K562 (cell line): ENCODE measurements at regions not wholly inside any gene's neighbourhood (a gene's known extent, or its start where the extent isn't known, plus 50 kb on each side); places are given as distances from the start of the nearest gene placed in this dataset.

Experiments used
- BCL6 ChIP-seq: fragments of 250-450 bp; sonication (Bioruptor Pico); IDR thresholded peaks from 2 replicates; pipeline ENCODE4 v1.4.0; 2020
- ETS1 ChIP-seq: conservative IDR thresholded peaks from 2 replicates; pipeline ENCODE4 v1.6.1; 2011; ENCODE audit warnings: low read depth, mild to moderate bottlenecking, low read length; ENCODE audit not compliant: control insufficient read depth
- HMG20B ChIP-seq: fragments of 250-450 bp; sonication (Bioruptor Pico); IDR thresholded peaks from 2 replicates; pipeline ENCODE4 v1.5.0; 2021; ENCODE audit warnings: mild to moderate bottlenecking
- KAT8 ChIP-seq: fragments of 450-650 bp; IDR thresholded peaks from 2 replicates; pipeline ENCODE4 v1.6.1; 2016; ENCODE audit warnings: low read depth, mild to moderate bottlenecking
- KLF10 ChIP-seq: fragments of 250-450 bp; sonication (Bioruptor Pico); IDR thresholded peaks from 2 replicates; pipeline ENCODE4 v1.6.1; 2021; ENCODE audit warnings: matching md5 sums
- MEF2D ChIP-seq: conservative IDR thresholded peaks from 2 replicates; pipeline ENCODE4 v1.6.1; 2016; ENCODE audit warnings: low read depth, missing genetic modification characterization, missing compliant biosample characterization
- MEIS2 ChIP-seq: fragments of 450-650 bp; IDR thresholded peaks from 2 replicates; pipeline ENCODE4 v1.6.1; 2014; ENCODE audit warnings: mild to moderate bottlenecking; ENCODE audit not compliant: partially characterized antibody
- PBX2 ChIP-seq, 2 experiments: IDR thresholded peaks in 1 of 2; conservative IDR thresholded peaks in 1 of 2; 2 replicates each; pipeline ENCODE4 v1.6.1; 2016; ENCODE audit warnings: low read depth in 2 of 2, mild to moderate bottlenecking in 1 of 2, missing compliant biosample characterization in 1 of 2, missing genetic modification characterization in 1 of 2, moderate library complexity in 1 of 2
- RNF2 ChIP-seq: sonication (generic); IDR thresholded peaks from 2 replicates; pipeline ENCODE4 v1.6.1; 2016
- TEAD4 ChIP-seq, 2 experiments: sonication (generic) in 1 of 2; formaldehyde crosslinking in 1 of 2; IDR thresholded peaks; 2 replicates each; pipeline versions ENCODE4 v1.6.1 to v1.8.0; 2012 to 2022; ENCODE audit warnings: borderline replicate concordance in 1 of 2, inconsistent platforms in 1 of 2, low read length in 1 of 2, mild to moderate bottlenecking in 1 of 2, missing genetic modification reagents in 1 of 2
- ZNF717 ChIP-seq: fragments of 250-450 bp; sonication (Bioruptor Pico); IDR thresholded peaks from 2 replicates; pipeline ENCODE4 v1.5.0; 2021
- TF ChIP-seq, protein P1 (sequence below): fragments of 450-650 bp; IDR thresholded peaks from one replicate; pipeline ENCODE4 v1.6.1; 2018; ENCODE audit warnings: mild to moderate bottlenecking, moderate library complexity; ENCODE audit not compliant: partially characterized antibody
- TF ChIP-seq, protein P2 (sequence below), 2 experiments: fragments of 450-650 bp; IDR thresholded peaks; 2 replicates each; pipeline ENCODE4 v1.6.1; 2018; ENCODE audit warnings: mild to moderate bottlenecking in 2 of 2, low read depth in 1 of 2; ENCODE audit not compliant: partially characterized antibody in 2 of 2
- TF ChIP-seq, protein P3 (sequence below): fragments of 250-450 bp; sonication (Bioruptor Pico); IDR thresholded peaks from 2 replicates; pipeline ENCODE4 v1.5.0; 2021; ENCODE audit warnings: mild to moderate bottlenecking, moderate library complexity

GRCh38 chrX:15947648-15948317, 93.2 kb upstream of the AP1S2 start (continued):
- TF ChIP-seq, protein P1, sequence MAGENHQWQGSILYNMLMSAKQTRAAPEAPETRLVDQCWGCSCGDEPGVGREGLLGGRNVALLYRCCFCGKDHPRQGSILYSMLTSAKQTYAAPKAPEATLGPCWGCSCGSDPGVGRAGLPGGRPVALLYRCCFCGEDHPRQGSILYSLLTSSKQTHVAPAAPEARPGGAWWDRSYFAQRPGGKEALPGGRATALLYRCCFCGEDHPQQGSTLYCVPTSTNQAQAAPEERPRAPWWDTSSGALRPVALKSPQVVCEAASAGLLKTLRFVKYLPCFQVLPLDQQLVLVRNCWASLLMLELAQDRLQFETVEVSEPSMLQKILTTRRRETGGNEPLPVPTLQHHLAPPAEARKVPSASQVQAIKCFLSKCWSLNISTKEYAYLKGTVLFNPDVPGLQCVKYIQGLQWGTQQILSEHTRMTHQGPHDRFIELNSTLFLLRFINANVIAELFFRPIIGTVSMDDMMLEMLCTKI = no peak
- TF ChIP-seq BCL6 = no peak
- peak; percentile 90 for TF ChIP-seq MEIS2
- no peak for TF ChIP-seq KAT8
- no peak for TF ChIP-seq ZNF717 (CRISPR knock-in tag)
- TF ChIP-seq PBX2 (CRISPR knock-in tag; IDR thresholded peaks at IDR 0.05; ENCODE audit: low read depth) = no peak
- peak; percentile 86 for TF ChIP-seq PBX2 (tag; conservative IDR thresholded peaks at IDR 0.05; ENCODE audit: low read depth)
- TF ChIP-seq, protein P2, sequence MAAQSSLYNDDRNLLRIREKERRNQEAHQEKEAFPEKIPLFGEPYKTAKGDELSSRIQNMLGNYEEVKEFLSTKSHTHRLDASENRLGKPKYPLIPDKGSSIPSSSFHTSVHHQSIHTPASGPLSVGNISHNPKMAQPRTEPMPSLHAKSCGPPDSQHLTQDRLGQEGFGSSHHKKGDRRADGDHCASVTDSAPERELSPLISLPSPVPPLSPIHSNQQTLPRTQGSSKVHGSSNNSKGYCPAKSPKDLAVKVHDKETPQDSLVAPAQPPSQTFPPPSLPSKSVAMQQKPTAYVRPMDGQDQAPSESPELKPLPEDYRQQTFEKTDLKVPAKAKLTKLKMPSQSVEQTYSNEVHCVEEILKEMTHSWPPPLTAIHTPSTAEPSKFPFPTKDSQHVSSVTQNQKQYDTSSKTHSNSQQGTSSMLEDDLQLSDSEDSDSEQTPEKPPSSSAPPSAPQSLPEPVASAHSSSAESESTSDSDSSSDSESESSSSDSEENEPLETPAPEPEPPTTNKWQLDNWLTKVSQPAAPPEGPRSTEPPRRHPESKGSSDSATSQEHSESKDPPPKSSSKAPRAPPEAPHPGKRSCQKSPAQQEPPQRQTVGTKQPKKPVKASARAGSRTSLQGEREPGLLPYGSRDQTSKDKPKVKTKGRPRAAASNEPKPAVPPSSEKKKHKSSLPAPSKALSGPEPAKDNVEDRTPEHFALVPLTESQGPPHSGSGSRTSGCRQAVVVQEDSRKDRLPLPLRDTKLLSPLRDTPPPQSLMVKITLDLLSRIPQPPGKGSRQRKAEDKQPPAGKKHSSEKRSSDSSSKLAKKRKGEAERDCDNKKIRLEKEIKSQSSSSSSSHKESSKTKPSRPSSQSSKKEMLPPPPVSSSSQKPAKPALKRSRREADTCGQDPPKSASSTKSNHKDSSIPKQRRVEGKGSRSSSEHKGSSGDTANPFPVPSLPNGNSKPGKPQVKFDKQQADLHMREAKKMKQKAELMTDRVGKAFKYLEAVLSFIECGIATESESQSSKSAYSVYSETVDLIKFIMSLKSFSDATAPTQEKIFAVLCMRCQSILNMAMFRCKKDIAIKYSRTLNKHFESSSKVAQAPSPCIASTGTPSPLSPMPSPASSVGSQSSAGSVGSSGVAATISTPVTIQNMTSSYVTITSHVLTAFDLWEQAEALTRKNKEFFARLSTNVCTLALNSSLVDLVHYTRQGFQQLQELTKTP (IDR thresholded peaks at IDR 0.05; ENCODE audit: low read depth in 1 of 2, partially characterized antibody in 2 of 2) = no peak
- peak; percentile 27; the same call in 1 of the 2 replicates for TF ChIP-seq RNF2
- no peak for TF ChIP-seq ETS1
- peak; percentile 64; the same call in 1 of the 2 replicates for TF ChIP-seq TEAD4 (IDR thresholded peaks at IDR 0.05; ENCODE audit: low read length)
- TF ChIP-seq TEAD4 (CRISPR knock-in tag; IDR thresholded peaks at IDR 0.05; ENCODE audit: borderline replicate concordance) = no peak
- 0 out of 2 replicates have a peak, but pooled peaks have one; percentile 56 for TF ChIP-seq MEF2D
- TF ChIP-seq, protein P3, sequence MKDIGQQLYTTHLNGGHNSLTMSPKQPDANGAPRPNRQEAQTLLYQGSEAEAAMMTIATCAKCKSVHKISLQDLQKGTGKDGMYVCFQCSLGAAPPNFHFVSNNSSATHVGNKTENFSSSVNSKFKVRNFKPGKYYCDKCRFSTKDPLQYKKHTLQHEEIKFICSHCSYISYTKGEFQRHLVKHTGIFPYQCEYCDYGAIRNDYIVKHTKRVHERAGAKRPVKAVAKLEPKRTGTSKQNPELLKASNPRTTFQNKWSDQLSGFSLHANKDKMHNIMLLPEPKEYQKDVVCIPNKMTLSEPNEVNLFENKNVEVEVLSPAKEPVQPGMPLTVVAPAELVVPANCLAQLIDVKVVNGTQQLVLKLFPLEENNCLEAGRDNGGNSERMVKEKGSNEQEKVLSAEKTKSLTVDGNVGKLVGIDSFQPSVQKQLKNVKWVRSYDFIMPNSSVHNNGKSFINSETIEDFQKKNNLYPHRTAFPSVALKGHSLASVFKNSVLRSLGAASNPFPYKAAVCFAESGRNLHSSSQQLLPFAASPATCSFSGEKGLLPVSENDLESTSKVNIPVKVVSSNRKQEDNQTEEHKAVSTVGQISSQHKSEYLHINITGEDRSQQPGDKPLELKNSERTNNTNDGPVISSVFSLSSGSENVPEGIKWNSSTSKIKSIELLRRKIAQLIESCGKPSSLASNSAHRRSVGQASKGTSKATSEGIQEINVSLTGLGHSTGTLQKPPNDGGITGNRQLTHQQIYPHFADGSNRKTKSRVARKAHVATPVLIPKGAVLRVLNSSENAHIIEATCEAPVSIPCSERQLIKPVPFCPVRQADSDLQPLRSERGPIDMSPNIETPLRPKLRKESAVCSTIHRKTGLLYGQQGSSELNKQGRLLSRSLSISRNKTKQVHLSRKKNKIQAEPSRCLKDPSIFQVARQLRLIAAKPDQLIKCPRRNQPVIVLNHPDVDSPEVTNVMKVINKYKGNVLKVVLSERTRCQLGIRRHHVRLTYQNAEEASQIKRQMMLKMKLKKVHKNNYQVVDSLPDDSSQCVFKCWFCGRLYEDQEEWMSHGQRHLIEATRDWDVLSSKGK (CRISPR knock-in tag) = no peak
- TF ChIP-seq KLF10 (CRISPR knock-in tag) = no peak
- TF ChIP-seq HMG20B = no peak
